ENCODE measurements at regions not wholly inside any gene's neighbourhood (a gene's known extent, or its start where the extent isn't known, plus 50 kb on each side); places are given as distances from the start of the nearest gene placed in this dataset.
A peak's percentile ranks its signal among the peaks of the same experiment; 100 is the strongest.

GRCh38 chr4:66539745-66540144, 869.5 kb upstream of the EPHA5 start:
- TF ChIP-seq CTCF (optimal IDR thresholded peaks at IDR 0.05 in 1 of 3, IDR thresholded peaks at IDR 0.05 in 1 of 3, conservative IDR thresholded peaks at IDR 0.05 in 1 of 3; ENCODE audit: extremely low read depth in 1 of 3, insufficient read depth in 2 of 3, low read length in 3 of 3) = no peak
- TF ChIP-seq EZH2 (IDR thresholded peaks at IDR 0.05; ENCODE audit: low read length) = no peak
- H4K20me1 ChIP-seq (ENCODE audit: control insufficient read depth, extremely low read depth, insufficient read depth, low read length) = no peaks in the 10 kb centered on the region
- DNase-seq (ENCODE audit: low read depth, low spot score) = no peak
- no peaks in the 10 kb centered on the region for H3K9me3 ChIP-seq (ENCODE audit: control insufficient read depth, low read depth, low read length)
- H3K36me3 ChIP-seq (ENCODE audit: control insufficient read depth in 2 of 2, extremely low read depth in 1 of 2, insufficient read depth in 2 of 2, low read length in 2 of 2) = no peaks in the 10 kb centered on the region
- H3K4me1 ChIP-seq (ENCODE audit: control insufficient read depth, extremely low read depth, insufficient read depth, low read length) = no peaks in the 10 kb centered on the region
- H3K27me3 ChIP-seq (ENCODE audit: control insufficient read depth, extremely low read depth, insufficient read depth, low read length) = no peaks in the 10 kb centered on the region
- H3K27ac ChIP-seq (ENCODE audit: control insufficient read depth, insufficient read depth, low read length) = no peak overlapping the region
- H3K4me3 ChIP-seq (ENCODE audit: control insufficient read depth in 2 of 3, extremely low read depth in 1 of 3, insufficient read depth in 2 of 3, low read depth in 1 of 3, low read length in 3 of 3) = no peak overlapping the region
- dilution Hi-C loops (cut with MboI; ENCODE audit: extremely low pct_ligation_motif_present, low sequenced_read_pairs) = no loop called here
- no peak overlapping the region for H3K4me2 ChIP-seq (ENCODE audit: control insufficient read depth, extremely low read depth, insufficient read depth, low read depth, low read length)
- H3K9me1 ChIP-seq (ENCODE audit: control insufficient read depth, extremely low read depth, insufficient read depth, low read length) = no peaks in the 10 kb centered on the region
- peak overlapping the region; percentile 38 for H2AFZ ChIP-seq (ENCODE audit: control insufficient read depth, low read length)
- no peak overlapping the region for H3K9ac ChIP-seq (ENCODE audit: control insufficient read depth, extremely low read depth, insufficient read depth, low read length)
- no peaks in the 10 kb centered on the region for H3K79me2 ChIP-seq (ENCODE audit: control insufficient read depth, insufficient read depth, low read length)
- no peak for FAIRE-seq

- H3K9me3 ChIP-seq (ENCODE audit: control insufficient read depth, low read depth, low read length) = no peaks in the 10 kb centered on the region
- no peak overlapping the region for H3K27ac ChIP-seq (ENCODE audit: control insufficient read depth, insufficient read depth, low read length)
- no peaks in the 10 kb centered on the region for H3K4me1 ChIP-seq (ENCODE audit: control insufficient read depth, extremely low read depth, insufficient read depth, low read length)
- DNase-seq (ENCODE audit: low read depth, low spot score) = no peak
- no peaks in the 10 kb centered on the region for H4K20me1 ChIP-seq (ENCODE audit: control insufficient read depth, extremely low read depth, insufficient read depth, low read length)
- dilution Hi-C loops (cut with MboI; ENCODE audit: extremely low pct_ligation_motif_present, low sequenced_read_pairs) = no loop called here
- FAIRE-seq = no peak
- H3K27me3 ChIP-seq (ENCODE audit: control insufficient read depth, extremely low read depth, insufficient read depth, low read length) = no peaks in the 10 kb centered on the region
- H3K9me1 ChIP-seq (ENCODE audit: control insufficient read depth, extremely low read depth, insufficient read depth, low read length) = no peaks in the 10 kb centered on the region
- no peak overlapping the region for H3K4me2 ChIP-seq (ENCODE audit: control insufficient read depth, extremely low read depth, insufficient read depth, low read depth, low read length)
- H3K9ac ChIP-seq (ENCODE audit: control insufficient read depth, extremely low read depth, insufficient read depth, low read length) = no peak overlapping the region
- H2AFZ ChIP-seq (ENCODE audit: control insufficient read depth, low read length) = no peak overlapping the region
- no peaks in the 10 kb centered on the region for H3K79me2 ChIP-seq (ENCODE audit: control insufficient read depth, insufficient read depth, low read length)
- H3K36me3 ChIP-seq (ENCODE audit: control insufficient read depth in 2 of 2, extremely low read depth in 1 of 2, insufficient read depth in 2 of 2, low read length in 2 of 2) = no peaks in the 10 kb centered on the region
- TF ChIP-seq EZH2 (IDR thresholded peaks at IDR 0.05; ENCODE audit: low read length) (no peak), CTCF (optimal IDR thresholded peaks at IDR 0.05 in 1 of 3, IDR thresholded peaks at IDR 0.05 in 1 of 3, conservative IDR thresholded peaks at IDR 0.05 in 1 of 3; ENCODE audit: extremely low read depth in 1 of 3, insufficient read depth in 2 of 3, low read length in 3 of 3) (no peak)
- H3K4me3 ChIP-seq (ENCODE audit: control insufficient read depth in 2 of 3, extremely low read depth in 1 of 3, insufficient read depth in 2 of 3, low read depth in 1 of 3, low read length in 3 of 3) = no peak overlapping the region
These were observed 854.5 kb upstream of the EPHA5 start for GRCh38 chr4:66524781-66525180.

All from keratinocyte (primary cell).